Right atrium auricular region (tissue), 2 donors: ENCODE measurements at regions not wholly inside any gene's neighbourhood (a gene's known extent, or its start where the extent isn't known, plus 50 kb on each side); places are given as distances from the start of the nearest gene placed in this dataset.

Experiments
- DNase-seq: peaks from one replicate; pipeline ENCODE4 v3.0.0-alpha.2; 2019; ENCODE audit warnings: low spot score
- H3K27ac ChIP-seq, 2 donors: fragments of 200-600 bp; sonication (generic); 1 replicate in 1 of 2; 2 replicates in 1 of 2; pipeline ENCODE4 v1.5.1; 2016 to 2019
- H3K27me3 ChIP-seq, 2 donors: fragments of 200-600 bp; sonication (generic); one replicate each; pipeline versions ENCODE4 v1.5.1 to v1.6.0; 2017 to 2019
- H3K36me3 ChIP-seq: fragments of 200-600 bp; sonication (generic); one replicate; pipeline ENCODE4 v1.5.1; 2016
- H3K4me1 ChIP-seq, 2 donors: fragments of 200-600 bp; sonication (generic); one replicate each; pipeline versions ENCODE4 v1.5.1 to v1.6.0; 2017 to 2019
- H3K4me3 ChIP-seq, 2 donors: fragments of 200-600 bp; sonication (generic); 1 replicate in 1 of 2; 2 replicates in 1 of 2; pipeline ENCODE4 v1.5.1; 2017 to 2019; ENCODE audit warnings: mild to moderate bottlenecking in 1 of 2, moderate library complexity in 1 of 2
- H3K9me3 ChIP-seq, 2 donors: fragments of 200-600 bp; sonication (generic); one replicate each; pipeline ENCODE4 v1.5.1; 2019
- CTCF ChIP-seq, 2 donors: fragments of 200-600 bp; sonication (generic); IDR thresholded peaks; one replicate each; pipeline ENCODE4 v1.5.1; 2019; ENCODE audit warnings: antibody characterized with exemption in 2 of 2

DNA sequence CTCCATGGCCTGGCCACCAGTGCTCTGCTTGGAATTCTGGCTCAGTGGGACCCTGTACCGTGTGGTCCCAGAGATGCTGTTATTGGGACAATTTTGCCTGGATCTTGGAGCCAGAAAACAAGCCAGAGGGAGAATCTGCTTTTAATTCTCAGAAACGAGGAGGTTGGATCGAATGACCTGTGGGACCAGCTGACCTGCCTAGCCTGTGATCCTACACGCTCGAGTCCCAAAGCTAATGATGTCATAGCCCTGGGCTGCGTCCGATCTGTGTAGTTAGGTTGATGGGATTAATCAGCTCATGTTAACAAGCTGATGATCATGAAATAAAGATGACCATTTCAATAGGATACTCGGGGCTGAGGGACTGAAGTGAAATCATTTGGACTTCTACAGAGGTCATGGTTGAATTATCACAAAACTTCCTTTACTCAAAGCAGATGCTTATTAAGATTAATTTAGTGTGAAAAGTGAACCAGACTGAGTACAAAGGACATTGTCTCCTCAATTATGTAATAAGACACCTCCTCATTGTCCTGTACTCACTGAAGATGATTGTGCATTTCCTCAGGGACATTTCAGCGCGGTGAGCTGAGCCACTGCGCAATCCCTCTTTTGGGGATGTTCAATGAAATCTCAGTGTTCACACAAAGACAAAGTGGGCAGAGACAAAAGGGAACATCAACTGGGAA, 51.9 kb upstream of the STX18 start:
- no peak for TF ChIP-seq CTCF (IDR thresholded peaks at IDR 0.05)
- Histone ChIP-seq H3K4me3 (no peak overlapping the region), H3K36me3 (no peaks in the 10 kb centered on the region), H3K27ac (no peak overlapping the region), H3K9me3 (peaks cover 0 to 9% of the 10 kb centered on the region in 2 donors), H3K27me3 (no peaks in the 10 kb centered on the region), H3K4me1 (no peaks in the 10 kb centered on the region)
- no peak for DNase-seq

DNA sequence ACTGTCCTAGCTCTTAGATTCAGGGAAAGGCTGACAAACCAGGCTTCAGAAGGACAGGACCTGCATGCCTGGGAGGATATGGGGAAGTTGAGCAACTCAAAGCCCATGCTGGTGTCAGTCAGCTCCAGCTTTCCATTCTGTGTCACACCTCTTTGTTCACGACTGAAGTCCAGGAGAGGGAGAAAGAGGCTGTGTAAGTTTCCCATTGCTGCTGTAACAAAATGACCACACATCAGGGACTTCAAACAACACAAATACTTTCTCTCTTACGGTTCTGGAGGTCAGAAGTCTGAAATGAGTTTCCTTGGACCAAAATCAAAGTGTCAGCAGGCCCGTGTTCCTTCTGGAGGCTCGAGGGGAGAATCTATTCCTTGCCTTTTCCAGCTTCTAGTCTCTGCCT, 50.6 kb upstream of the STX18 start:
- Histone ChIP-seq H3K4me1 (no peaks in the 10 kb centered on the region), H3K9me3 (peaks cover 0 to 9% of the 10 kb centered on the region in 2 donors), H3K4me3 (no peak overlapping the region), H3K27me3 (no peaks in the 10 kb centered on the region), H3K36me3 (no peaks in the 10 kb centered on the region), H3K27ac (no peak overlapping the region)
- no peak for DNase-seq
- no peak for TF ChIP-seq CTCF (IDR thresholded peaks at IDR 0.05)
